ENCODE measurements at regions not wholly inside any gene's neighbourhood (a gene's known extent, or its start where the extent isn't known, plus 50 kb on each side); places are given as distances from the start of the nearest gene placed in this dataset.
"Not testable (repeated sequence)": the region's sequence is repeated elsewhere in the genome, so short reads cannot be mapped to it uniquely, and the experiment has no call there.

GRCh38 chr7:39984-40740 is 152.2 kb upstream of the FAM20C start:
- not testable (repeated sequence) for DNase-seq
- no CpG with 5 or more reads among the region's 5 CpGs for WGBS, 2 experiments (ENCODE audit: extremely low coverage in 2 of 2, insufficient read length in 1 of 2)

More at GRCh38 chr7:39984-40740, 152.2 kb upstream of the FAM20C start:
- H3K79me1 ChIP-seq (ENCODE audit: low read depth in 1 of 2, low read length in 2 of 2); intact Hi-C loops (cut with micrococcal nuclease); H4K20me1 ChIP-seq (ENCODE audit: insufficient read depth, low read length); H3K4me3 ChIP-seq (ENCODE audit: insufficient read depth, low read depth, low read length); H3K9me1 ChIP-seq (ENCODE audit: insufficient read depth, low read length); H4K8ac ChIP-seq (ENCODE audit: low read depth in 2 of 2, low read length in 2 of 2); in situ Hi-C loops (cut with MboI; ENCODE audit: low sequenced_read_pairs); H3K4me2 ChIP-seq (ENCODE audit: low read depth, low read length); H3K14ac ChIP-seq (replicated peaks; ENCODE audit: low read depth, low read length); H3K23ac ChIP-seq (ENCODE audit: low read depth, low read length); H4K91ac ChIP-seq (ENCODE audit: insufficient read depth, low read depth, low read length); H2BK20ac ChIP-seq (ENCODE audit: low read depth, low read length); H2BK5ac ChIP-seq (ENCODE audit: low read depth, low read length, poor library complexity, severe bottlenecking); H2AFZ ChIP-seq (replicated peaks; ENCODE audit: low read length, poor library complexity); H3K4me1 ChIP-seq (ENCODE audit: control insufficient read depth, insufficient read depth, low read length); POLR2A ChIA-PET (ENCODE audit: unreplicated experiment); H4K5ac ChIP-seq (ENCODE audit: low read depth, low read length); H3K9ac ChIP-seq (ENCODE audit: low read depth, low read length); H3K18ac ChIP-seq (ENCODE audit: low read depth, low read length); H2AK5ac ChIP-seq (ENCODE audit: low read depth, low read length); H3K27ac ChIP-seq (ENCODE audit: insufficient read depth, low read length); CTCF ChIA-PET; H3K4ac ChIP-seq (ENCODE audit: low read depth, low read length); H2BK120ac ChIP-seq (ENCODE audit: low read depth, low read length); dilution Hi-C loops (cut with HindIII; ENCODE audit: low sequenced_read_pairs, unreplicated experiment); H3K36me3 ChIP-seq (ENCODE audit: control insufficient read depth, insufficient read depth, low read length); H3K56ac ChIP-seq (ENCODE audit: extremely low read depth, insufficient read depth, low read length); H3K9me3 ChIP-seq (ENCODE audit: control insufficient read depth, insufficient read depth, low read length); BruUV-seq (replicated peaks); H2AK9ac ChIP-seq (replicated peaks; ENCODE audit: low read depth, low read length, poor library complexity); H2BK15ac ChIP-seq (ENCODE audit: low read depth, low read length): not testable (repeated sequence)
- ATAC-seq (ENCODE audit: low read depth), result peak; percentile 55
- H3K27me3 ChIP-seq (ENCODE audit: control insufficient read depth, insufficient read depth, low read length), result peaks cover 36% of the 10 kb centered on the region

Data from IMR-90 (cell line).